ENCODE measurements at regions not wholly inside any gene's neighbourhood (a gene's known extent, or its start where the extent isn't known, plus 50 kb on each side); places are given as distances from the start of the nearest gene placed in this dataset.
"Not testable (repeated sequence)": the region's sequence is repeated elsewhere in the genome, so short reads cannot be mapped to it uniquely, and the experiment has no call there.

DNA sequence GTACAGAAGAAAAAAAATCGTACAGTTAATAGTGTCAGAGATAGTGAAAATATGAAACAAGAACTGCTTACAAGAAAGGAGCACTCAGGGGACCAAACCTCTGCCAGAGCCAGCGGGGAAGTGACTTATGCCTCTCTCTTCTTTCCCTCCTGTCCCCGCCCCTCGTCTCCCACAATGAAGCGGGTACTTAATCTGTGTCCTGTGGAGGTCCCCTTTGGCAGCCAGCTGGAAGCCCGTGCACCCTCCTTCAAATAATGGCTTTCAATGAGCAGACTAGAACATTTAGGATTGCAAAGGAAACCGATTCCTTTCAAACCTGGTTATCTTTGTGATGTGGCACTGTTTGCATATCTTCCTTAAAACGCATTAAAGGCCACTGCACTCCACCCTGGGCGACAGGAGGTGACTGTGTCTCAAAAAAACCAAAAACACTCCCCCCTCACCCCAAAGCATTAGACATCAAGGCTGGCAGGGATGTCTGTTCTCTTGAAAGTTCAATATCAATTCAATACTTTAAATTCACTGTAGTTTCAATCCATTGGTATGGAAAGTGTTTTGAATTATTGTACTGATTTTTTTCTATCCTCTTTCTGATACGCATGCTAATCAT lies 51.7 kb downstream of the PPIAL4C start:
- DNase-seq (ENCODE audit: low spot score) = not testable (repeated sequence)

DNA sequence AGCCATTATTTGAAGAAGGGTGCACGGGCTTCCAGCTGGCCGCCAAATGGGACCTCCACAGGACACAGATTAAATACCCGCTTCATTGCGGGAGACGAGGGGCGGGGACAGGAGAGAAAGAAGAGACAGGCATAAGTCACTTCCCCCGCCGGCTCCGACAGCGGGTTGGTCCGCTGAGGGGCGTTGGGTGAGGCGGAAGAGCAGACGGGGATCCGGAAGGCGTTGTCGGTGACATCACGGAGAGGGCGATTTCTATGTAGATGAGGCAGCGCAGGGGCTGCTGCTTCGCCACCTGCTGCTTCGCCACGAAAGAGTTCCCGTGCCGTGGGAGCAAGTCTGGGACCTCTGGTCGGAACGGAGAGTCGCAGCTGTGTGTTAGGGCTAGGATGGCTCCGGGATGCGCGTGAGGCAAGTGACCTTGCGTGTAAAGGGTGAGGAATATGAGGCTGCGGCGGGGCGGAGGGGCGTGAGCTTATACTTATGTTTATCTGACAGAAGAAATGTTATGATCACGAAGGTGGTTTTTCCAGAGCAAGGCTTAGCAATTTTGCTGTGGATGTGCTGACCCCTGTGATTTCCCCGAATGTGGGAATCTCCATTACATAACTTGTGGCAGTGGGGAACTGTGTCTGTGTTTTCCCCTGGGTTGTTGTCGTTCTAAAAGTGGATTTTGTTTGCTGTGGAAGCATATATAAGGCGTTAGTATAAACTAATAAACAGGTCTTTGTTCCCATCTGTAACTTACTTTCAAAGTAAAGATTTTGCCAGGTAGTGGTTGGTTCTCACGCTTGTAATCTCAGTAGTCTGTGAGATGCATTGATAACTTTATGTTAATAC lies 52.9 kb downstream of the PPIAL4C start:
- peak; percentile 92 for DNase-seq (ENCODE audit: low spot score)

DNA sequence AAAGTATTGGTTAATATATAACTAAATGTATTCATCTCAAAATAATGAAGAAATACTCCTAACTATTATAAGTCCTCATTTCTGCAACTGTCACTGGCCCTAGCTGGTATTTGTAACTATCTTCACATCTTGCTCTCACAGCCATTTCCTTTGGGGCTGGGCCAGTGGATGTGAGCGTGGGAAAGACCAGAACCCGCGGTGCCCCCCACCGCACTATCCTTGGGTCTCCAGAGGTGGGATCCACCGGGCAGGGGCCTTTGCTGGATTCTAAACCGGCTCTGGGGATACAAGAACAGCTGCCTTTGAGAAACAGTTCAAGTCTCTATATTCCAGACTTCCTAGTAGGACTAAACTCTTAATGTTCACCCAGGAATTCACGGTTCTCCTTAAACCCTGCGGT lies 54.8 kb downstream of the PPIAL4C start:
- DNase-seq (ENCODE audit: low spot score) = not testable (repeated sequence)

DNA sequence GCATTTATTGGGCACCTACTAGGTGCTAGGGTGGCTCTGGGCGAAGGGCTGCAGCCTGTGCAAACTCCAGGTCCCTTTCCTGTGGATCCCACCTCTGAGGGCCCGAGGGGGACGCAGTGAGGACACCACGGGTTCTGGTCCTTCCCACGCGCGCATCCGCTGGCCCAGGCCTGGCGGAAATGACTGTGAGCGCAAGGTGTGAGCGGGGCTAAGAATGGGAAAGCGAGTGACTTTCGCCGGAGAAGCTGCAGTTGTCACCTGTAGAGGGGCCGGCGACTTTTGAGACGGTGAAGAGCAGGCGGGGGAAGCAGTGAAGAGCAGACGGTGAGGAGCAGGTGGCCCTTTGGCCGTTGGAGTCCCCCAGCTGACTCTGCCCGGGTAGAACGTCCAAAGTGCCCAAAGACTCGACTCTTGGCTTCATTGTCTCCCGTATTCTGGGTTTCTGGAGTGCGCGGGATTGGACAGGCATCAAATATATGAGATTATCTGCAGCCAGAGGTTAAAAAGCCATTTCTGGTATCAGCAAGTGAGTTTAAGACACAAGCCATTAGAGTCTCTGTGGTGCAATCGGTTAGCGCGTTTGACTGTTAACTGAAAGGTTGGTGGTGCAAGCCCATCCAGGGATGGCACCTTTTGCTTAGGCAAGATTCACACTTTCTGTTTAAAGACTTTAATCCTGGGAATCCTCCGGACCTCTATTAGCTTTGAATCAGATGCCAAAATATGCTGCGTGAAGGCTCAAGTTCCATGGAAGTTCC lies 55.4 kb downstream of the PPIAL4C start:
- not testable (repeated sequence) for DNase-seq (ENCODE audit: low spot score)

DNA sequence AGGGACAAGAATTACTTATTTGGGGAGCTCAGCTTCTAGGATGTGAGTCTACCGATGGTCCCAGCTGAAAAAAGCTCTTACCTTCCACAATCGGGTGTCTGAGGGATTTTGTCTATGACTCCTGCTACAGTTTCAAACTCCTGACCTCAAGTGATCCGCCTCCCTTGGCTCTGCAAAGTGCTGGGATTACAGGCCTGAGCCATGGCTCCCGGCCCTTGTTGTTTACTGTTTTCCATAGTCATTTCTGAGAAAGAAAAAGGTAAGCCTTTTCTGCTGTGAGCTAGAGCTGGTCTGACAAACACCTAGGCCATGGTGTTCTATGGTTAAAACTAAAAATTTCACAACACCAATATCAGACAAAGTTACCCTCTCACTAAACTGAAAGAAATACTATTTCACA lies 57.5 kb downstream of the PPIAL4C start:
- not testable (repeated sequence) for DNase-seq (ENCODE audit: low spot score)

DNA sequence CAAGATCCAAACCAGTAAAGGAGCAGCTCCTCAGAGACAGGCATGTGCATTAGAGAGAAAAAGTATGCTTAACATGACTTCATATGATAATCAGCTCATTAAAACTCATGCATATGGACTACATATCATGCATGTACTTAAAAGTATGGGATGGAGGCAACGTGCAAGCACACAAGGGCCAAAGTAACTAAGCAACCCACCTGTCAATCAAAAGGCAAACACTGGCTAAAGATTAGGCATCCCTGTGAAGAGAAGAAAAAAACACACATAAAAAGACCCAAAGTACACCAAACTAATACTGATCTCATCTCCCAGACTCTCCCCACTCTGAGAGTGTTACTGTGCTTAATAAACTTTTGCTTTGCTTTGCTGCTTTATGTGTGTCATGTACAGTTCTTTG lies 61.2 kb downstream of the PPIAL4C start:
- not testable (repeated sequence) for DNase-seq (ENCODE audit: low spot score)

DNA sequence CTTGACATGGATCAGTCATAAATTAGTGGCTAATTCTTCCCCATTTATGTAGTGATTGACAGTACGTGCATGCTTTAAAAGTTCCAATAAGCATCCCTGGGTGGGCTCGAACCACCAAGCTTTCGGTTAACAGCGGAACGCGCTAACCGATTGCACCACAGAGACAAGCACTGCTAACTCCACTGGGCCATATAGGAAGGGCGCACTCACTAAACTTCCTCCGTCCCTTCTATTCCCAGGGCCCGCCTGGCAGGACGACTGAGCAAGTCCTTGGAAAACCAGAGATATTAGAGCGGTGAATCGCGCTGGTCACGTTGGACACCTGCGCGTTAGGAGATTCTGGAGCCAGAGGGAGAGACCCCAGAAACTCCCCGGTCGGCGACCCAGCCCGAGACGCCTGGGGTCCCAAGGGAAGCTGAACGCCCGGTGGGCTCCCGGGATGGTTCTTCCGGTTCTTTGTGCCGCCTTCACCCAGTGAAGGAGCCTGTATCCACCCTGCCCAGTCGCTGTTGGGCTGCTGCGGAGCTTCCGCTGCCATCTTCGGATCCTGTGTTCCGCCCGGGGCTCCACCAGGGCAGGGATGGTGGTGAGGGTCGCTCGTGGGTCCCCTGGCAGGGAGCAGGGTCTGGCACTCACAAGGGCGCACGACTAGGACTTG lies 62.8 kb downstream of the PPIAL4C start:
- DNase-seq (ENCODE audit: low spot score) = peak; percentile 8

DNA sequence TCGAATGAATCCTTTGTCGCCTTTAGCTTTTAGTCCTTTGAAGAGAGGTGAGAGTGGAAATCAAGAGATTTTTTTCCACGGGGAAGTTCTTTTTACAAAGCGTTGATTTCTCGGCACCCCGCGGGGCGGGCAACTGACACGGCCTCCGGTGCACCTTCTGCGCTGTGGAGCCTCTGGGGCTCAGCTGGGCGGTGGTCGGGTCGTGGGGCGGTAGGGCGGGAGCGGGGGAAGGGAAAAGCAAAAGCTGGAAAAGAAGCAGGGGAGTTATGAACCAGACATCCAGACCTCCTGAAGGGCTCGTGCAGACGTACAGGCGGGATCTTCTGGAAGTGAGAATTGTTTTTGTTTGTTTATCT lies 63.3 kb downstream of the PPIAL4C start:
- peak; percentile 3 for DNase-seq (ENCODE audit: low spot score)

DNA sequence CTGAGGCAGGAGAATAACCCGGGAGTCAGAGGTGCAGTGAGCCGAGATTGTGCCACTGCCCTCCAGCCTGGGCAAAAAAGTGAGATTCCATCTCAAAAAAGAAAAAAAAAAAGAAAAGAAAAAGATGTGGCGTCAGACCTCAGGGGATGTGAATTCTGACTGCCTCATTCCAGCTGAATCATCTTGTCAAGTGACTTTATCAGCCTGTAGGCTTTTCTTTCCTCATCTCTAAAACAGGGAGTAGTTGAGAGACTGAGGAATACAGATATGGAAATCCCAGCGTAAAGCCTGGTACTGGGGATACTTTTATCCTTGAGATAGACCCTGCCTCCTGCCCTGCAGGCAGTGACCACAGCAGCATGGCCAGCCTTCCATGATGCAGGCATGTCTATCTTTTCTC lies 74.1 kb downstream of the PPIAL4C start:
- DNase-seq (ENCODE audit: low spot score) = peak; percentile 13

DNA sequence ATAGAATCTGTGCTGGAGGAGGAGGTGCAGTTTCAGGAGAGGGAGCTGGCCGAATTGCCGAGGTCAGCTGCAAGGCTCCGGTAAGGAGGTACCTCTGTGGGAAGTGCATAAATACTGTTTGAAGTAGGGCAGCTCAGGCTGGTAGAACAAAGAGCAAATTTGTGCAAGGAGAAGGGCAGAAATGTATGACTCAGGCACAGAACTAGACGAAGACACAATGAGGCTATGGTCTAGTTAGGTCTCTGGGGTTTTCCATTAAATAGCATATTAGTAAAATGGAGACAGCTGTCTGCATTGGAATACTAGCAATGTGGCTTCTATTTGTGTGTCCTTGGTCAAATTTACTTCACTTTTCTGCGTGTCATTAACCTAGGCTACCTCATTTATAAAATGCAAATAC lies 74.5 kb downstream of the PPIAL4C start:
- not testable (repeated sequence) for DNase-seq (ENCODE audit: low spot score)

DNA sequence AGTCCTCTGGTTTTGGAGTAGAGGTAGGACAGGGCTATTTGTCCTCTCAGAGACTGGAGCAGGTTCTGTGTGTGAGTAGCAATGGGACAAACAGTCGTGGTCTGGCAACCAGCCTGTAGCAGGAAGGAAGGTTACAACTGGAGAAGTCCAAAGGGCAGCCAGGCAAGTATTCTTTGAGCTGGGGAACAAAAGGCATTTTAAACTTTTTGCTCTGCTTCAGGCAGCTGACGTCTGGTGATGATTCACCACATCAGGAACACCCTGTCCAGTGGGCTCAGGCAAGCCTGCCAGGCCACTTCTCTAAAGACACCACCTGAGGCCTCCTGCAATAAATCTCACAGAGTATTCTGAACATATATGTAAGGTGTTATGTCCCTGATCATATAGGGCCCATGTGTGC lies 81.0 kb downstream of the PPIAL4C start:
- peak; percentile 1 for DNase-seq (ENCODE audit: low spot score)

DNA sequence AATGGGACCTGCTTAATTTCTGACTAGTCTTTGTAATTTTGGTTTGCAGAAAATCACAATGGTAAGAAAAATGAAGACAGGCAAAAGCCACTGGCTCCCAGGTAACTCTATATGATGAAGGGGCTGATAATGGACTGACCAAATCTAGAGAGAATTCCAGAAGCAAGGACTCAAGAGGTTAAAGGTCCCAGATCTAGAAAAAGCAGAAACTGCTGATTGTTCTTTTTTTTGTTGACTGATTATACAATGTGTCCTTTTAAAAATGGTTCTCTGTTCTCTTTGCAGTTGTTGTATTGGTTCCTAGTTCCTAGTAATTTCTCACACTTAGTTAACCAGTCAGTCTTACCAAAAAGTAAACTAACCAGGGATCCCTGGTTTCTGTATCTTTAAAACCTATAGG lies 81.4 kb downstream of the PPIAL4C start:
- not testable (repeated sequence) for DNase-seq (ENCODE audit: low spot score)

DNA sequence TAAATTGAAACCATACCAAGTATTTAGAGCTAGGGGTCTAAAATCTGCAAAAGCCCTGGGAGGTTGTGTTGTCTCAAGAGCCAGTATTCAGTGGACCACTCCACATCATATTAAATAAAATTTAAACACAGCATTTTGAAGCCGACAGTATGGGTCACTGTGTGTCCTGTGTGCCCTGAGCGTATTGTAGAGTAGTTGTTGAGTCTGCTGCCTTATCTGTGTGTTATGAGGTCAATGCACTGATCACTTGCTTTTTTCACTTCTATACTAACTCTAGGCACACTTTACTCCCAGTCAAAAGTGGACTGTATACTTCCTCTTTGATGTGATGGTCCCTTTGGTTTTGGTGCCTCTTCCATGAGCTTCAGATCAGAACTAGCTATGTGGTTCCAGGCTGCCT lies 81.9 kb downstream of the PPIAL4C start:
- not testable (repeated sequence) for DNase-seq (ENCODE audit: low spot score)

DNA sequence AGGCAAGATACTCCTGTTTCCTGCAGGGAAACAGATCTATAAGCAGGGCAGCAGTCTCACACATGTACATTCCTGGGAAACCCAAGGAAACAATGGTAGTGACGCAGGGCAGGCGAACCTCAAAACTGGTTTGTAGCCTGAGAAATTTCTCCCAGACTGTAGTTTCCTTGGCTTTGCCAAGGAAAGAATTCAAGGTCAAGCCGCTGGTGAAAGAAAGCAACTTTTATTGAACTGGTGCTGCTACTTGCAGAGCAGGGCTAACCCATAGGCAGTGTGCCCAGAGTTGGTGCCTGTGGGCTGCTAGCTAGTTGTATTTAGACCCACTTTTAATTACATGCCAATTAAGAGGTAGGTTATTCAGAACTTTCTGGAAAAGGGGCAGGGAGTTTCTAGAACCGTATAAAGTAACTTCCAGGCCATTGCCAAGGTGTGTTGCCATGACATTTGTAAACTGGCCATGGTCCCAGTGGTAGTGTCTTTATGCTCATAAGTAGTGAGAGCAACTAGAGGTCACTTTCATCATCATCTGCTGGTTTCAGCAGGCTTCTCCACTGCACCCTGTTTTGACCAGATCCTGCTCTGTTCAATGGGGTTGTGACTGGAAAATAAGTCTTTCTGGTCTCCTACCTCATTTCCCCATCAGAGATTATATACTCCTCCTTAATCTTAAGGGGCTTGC lies 89.7 kb downstream of the PPIAL4C start:
- DNase-seq (ENCODE audit: low spot score) = not testable (repeated sequence)

DNA sequence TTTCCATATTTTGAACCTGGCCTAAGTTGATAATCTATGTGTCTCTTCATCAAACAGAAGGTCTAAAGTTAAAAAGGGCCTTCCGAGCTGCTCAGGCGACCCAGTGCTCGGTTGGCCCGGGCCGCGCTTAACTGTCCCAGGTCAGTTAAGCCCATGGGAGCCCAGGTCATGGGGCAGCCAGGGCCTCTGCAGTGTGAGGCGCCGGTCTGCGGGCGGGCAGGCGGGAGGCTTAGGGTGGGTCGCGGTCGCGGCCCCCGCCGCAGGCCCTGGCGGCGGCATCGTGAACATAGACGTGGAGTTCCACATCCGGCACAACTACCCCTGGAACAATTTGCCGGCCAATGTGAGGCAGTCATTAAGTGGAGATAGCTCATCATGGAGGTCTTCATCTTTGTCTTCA lies 91.3 kb downstream of the PPIAL4C start:
- DNase-seq (ENCODE audit: low spot score) = not testable (repeated sequence)

DNA sequence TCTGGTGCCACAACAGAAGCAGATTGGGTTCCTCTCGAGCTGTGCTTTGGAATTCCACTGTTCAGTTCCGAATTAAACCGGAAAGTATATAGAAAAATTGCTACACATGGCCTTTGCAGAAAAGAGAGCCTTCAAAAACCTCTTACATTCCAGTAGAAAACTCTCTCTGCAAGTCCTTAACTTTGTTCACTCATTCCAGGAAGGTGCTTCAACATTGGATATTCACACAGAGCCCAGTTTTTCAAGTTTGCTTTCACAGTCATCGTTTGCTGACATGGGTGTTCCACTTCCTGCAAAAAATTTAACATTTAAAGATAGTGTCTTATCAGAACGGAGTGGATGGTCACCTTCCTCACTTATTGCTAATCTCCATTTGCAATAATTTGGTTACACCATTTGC lies 93.7 kb downstream of the PPIAL4C start:
- DNase-seq (ENCODE audit: low spot score) = not testable (repeated sequence)

DNA sequence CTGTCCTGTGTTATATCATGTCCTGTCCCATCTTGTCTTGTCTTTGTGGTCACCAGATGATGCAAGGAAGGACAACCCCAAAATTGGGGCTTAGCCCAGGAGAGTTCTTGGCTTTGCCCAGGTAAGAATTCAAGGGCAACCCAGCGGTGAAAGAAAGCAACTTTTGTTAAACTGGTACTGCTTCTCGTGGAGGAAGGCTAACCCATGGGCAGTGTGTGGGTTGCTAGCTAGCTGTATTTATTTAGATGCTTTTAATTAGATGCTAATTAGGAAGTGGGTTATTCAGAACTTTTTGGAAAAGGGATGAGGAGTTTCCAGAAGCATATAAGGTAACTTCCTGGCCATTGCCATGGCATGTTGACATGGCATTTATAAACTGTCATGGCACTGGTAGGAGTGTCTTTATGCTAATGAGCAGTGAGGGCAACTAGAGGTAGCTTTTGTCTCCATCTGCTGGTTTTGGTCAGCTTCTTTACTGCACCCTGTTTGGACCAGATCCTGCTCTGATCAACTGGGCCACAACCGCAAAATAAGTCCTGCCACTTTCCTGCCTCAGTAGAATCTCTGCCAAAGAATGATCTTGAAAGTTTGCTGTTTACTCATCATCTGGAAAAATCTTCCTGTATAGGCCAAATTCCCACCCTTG lies 95.8 kb upstream of the FCGR1A start:
- not testable (repeated sequence) for DNase-seq (ENCODE audit: low spot score)

DNA sequence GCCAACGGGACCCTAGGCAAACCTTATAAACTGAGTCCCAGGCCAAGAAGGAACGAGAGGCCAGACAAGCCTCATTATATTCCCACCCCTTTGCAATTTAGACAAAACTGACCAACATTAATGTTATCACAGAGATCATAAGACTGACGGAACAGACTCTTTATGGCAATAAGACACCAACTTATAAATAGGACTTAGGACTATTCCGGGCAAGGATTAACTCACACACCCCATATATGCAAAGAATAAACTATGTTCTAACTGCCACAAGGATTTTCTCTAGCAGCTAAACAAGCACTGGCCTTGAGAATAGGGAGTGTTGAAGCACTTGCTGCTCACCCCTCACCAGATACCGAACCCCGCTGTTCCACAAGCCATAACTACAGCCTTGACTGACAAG lies 91.1 kb upstream of the FCGR1A start:
- DNase-seq (ENCODE audit: low spot score) = not testable (repeated sequence)

DNA sequence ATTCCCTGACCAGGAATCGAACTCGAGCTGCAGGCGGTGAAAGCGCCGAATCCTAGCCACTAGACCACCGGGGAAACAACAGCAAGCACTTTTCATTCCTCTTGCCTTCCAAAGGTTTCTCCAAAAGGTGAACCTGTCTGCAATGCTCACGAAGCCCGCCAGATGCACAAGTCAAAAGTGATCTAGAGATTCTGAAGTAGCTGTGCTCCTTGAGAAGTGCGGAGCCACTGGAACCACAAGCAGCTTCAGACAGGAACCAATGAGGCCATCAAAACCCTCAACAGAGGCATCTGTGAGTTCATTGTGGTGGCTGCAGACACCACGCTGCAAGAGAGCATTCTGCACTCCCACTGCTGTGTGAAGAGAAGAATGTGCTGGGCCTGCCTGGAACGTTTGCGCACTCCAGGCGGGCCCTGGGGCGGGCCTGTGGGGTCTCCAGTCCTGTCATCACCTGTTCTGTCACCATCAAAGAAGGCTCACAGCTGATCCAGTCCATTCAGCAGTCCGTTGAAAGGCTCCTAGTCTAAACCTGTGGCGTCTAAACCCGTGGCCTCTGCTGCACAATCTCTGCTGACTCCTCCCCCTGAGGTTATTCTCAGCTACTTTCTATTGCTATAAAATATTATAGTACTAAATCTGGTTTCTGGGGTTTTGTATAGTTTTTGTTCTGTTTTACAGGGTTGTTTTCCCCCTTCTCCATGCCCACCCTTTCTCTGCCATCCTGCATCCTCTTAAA lies 89.5 kb upstream of the FCGR1A start:
- DNase-seq (ENCODE audit: low spot score) = not testable (repeated sequence)

DNA sequence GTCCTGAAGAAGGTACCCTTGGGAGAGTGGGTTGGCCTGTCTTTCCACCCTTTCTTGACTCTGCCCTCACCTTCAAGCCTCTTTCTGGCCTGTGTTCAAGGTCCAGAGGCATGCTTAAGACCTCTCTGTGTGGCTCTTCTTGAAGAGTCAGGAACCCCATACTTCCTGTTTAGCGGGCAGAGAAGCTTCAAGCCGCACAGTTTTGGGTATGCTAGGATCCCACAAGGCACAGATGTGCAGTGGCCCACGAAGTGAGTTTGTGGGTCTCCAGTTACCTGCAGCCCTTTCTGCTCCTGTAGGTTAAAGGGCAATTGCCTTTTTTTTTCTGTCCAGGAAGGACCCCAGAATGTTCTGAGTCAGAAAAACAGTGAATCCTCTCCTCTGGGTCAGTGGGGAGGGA lies 87.4 kb upstream of the FCGR1A start:
- not testable (repeated sequence) for DNase-seq (ENCODE audit: low spot score)

Data from umbilical cord (tissue), 1 donor.